Breast epithelium (tissue), 3 donors: ENCODE measurements at regions not wholly inside any gene's neighbourhood (a gene's known extent, or its start where the extent isn't known, plus 50 kb on each side); places are given as distances from the start of the nearest gene placed in this dataset.

Experiments
- CTCF ChIP-seq, 3 donors: fragments of 450-650 bp; IDR thresholded peaks; one replicate each; pipeline ENCODE4 v1.5.1; 2016 to 2017; ENCODE audit warnings: antibody characterized with exemption in 3 of 3, mild to moderate bottlenecking in 3 of 3, moderate library complexity in 3 of 3
- POLR2A ChIP-seq: fragments of 450-650 bp; IDR thresholded peaks from one replicate; pipeline ENCODE4 v1.6.1; 2016; ENCODE audit warnings: antibody characterized with exemption, mild to moderate bottlenecking, moderate library complexity
- POLR2AphosphoS5 ChIP-seq, 3 donors: sonication (generic); formaldehyde crosslinking; IDR thresholded peaks; one replicate each; pipeline ENCODE4 v1.6.1; 2017; ENCODE audit warnings: antibody characterized with exemption in 3 of 3

- no peak for TF ChIP-seq CTCF (IDR thresholded peaks at IDR 0.05)
- TF ChIP-seq POLR2AphosphoS5 (IDR thresholded peaks at IDR 0.05): peak in 1 of 3 donors; percentile 21
- TF ChIP-seq POLR2A: no peak
Measured at GRCh38 chr11:86151174-86152005, 82.5 kb upstream of the PICALM start.
